ENCODE measurements at regions not wholly inside any gene's neighbourhood (a gene's known extent, or its start where the extent isn't known, plus 50 kb on each side); places are given as distances from the start of the nearest gene placed in this dataset.

GRCh38 chr17:71985111-71986039 is 135.4 kb upstream of the SOX9 start:
- dilution Hi-C loops (cut with HindIII; ENCODE audit: low sequenced_read_pairs, unreplicated experiment): no loop called here
- POLR2A ChIA-PET (ENCODE audit: unreplicated experiment): no interaction called here
- H3K79me1 ChIP-seq (ENCODE audit: low read depth in 1 of 2, low read length in 2 of 2): no peaks in the 10 kb centered on the region

More at GRCh38 chr17:71985111-71986039, 135.4 kb upstream of the SOX9 start:
- H3K4ac ChIP-seq (ENCODE audit: low read depth, low read length): no peak overlapping the region
- H3K4me2 ChIP-seq (ENCODE audit: low read depth, low read length): no peak overlapping the region
- no peak overlapping the region for H3K9ac ChIP-seq (ENCODE audit: low read depth, low read length)
- in situ Hi-C loops (cut with MboI; ENCODE audit: low sequenced_read_pairs) (no loop called here), intact Hi-C loops (cut with micrococcal nuclease) (no loop called here)
- no peaks in the 10 kb centered on the region for H3K27me3 ChIP-seq (ENCODE audit: control insufficient read depth, insufficient read depth, low read length)
- H2AFZ ChIP-seq (replicated peaks; ENCODE audit: low read length, poor library complexity): no peak overlapping the region
- no peaks in the 10 kb centered on the region for H3K4me1 ChIP-seq (ENCODE audit: control insufficient read depth, insufficient read depth, low read length)
- H2BK15ac ChIP-seq (ENCODE audit: low read depth, low read length): no peak overlapping the region
- WGBS, 2 experiments (ENCODE audit: extremely low coverage in 2 of 2, insufficient read length in 1 of 2): no CpG with 5 or more reads among the region's 3 CpGs
- no peak overlapping the region for H3K4me3 ChIP-seq (ENCODE audit: insufficient read depth, low read depth, low read length)
- no peak overlapping the region for H2BK20ac ChIP-seq (ENCODE audit: low read depth, low read length)
- TF ChIP-seq NFE2L2 (IDR thresholded peaks at IDR 0.05; ENCODE audit: low read depth, low read length) (no peak), USF2 (IDR thresholded peaks at IDR 0.05; ENCODE audit: low read depth, low read length) (no peak), CTCF (conservative IDR thresholded peaks at IDR 0.05; ENCODE audit: low read depth, low read length) (no peak), POLR2A (IDR thresholded peaks at IDR 0.05; ENCODE audit: low read depth, low read length) (no peak)
- DNase-seq (no peak), ATAC-seq (ENCODE audit: low read depth) (no peak)
- H2AK5ac ChIP-seq (ENCODE audit: low read depth, low read length): no peak overlapping the region
- CTCF ChIA-PET: no interaction called here
- H3K56ac ChIP-seq (ENCODE audit: extremely low read depth, insufficient read depth, low read length): no peak overlapping the region
- H4K5ac ChIP-seq (ENCODE audit: low read depth, low read length): no peak overlapping the region
- no peak overlapping the region for H3K27ac ChIP-seq (ENCODE audit: insufficient read depth, low read length)
- no peak overlapping the region for H2BK120ac ChIP-seq (ENCODE audit: low read depth, low read length)
- no peak overlapping the region for H3K14ac ChIP-seq (replicated peaks; ENCODE audit: low read depth, low read length)
- no peak overlapping the region for H3K18ac ChIP-seq (ENCODE audit: low read depth, low read length)
- H4K20me1 ChIP-seq (ENCODE audit: insufficient read depth, low read length): no peaks in the 10 kb centered on the region
- no peak overlapping the region for H4K91ac ChIP-seq (ENCODE audit: insufficient read depth, low read depth, low read length)
- no peak overlapping the region for H2BK5ac ChIP-seq (ENCODE audit: low read depth, low read length, poor library complexity, severe bottlenecking)
- no peak overlapping the region for H3K23ac ChIP-seq (ENCODE audit: low read depth, low read length)
- H4K8ac ChIP-seq (ENCODE audit: low read depth in 2 of 2, low read length in 2 of 2): no peak overlapping the region
- no peaks in the 10 kb centered on the region for H3K36me3 ChIP-seq (ENCODE audit: control insufficient read depth, insufficient read depth, low read length)
- no TSS peak for BruUV-seq (replicated peaks)
- H3K9me3 ChIP-seq (ENCODE audit: control insufficient read depth, insufficient read depth, low read length): no peaks in the 10 kb centered on the region
- H2AK9ac ChIP-seq (replicated peaks; ENCODE audit: low read depth, low read length, poor library complexity): no peak overlapping the region
- H3K9me1 ChIP-seq (ENCODE audit: insufficient read depth, low read length): no peaks in the 10 kb centered on the region

Measured in IMR-90 (cell line).